DOHH2 (cell line): ENCODE measurements at regions not wholly inside any gene's neighbourhood (a gene's known extent, or its start where the extent isn't known, plus 50 kb on each side); places are given as distances from the start of the nearest gene placed in this dataset.
"Not testable (repeated sequence)": the region's sequence is repeated elsewhere in the genome, so short reads cannot be mapped to it uniquely, and the experiment has no call there.

Experiments used
- EZH2phosphoT487 ChIP-seq: fragments of 200-600 bp; sonication (generic); IDR thresholded peaks from 2 replicates; pipeline ENCODE4 v1.6.1; 2017; ENCODE audit warnings: borderline replicate concordance, mild to moderate bottlenecking, antibody characterized with exemption, low read length, moderate library complexity, mixed read lengths
- TF ChIP-seq, protein P1 (sequence below): fragments of 200-600 bp; sonication (generic); IDR thresholded peaks from one replicate; pipeline ENCODE4 v1.5.1; 2014; ENCODE audit warnings: antibody characterized with exemption, mild to moderate bottlenecking, low read depth, low read length; ENCODE audit not compliant: poor library complexity, severe bottlenecking

DNA sequence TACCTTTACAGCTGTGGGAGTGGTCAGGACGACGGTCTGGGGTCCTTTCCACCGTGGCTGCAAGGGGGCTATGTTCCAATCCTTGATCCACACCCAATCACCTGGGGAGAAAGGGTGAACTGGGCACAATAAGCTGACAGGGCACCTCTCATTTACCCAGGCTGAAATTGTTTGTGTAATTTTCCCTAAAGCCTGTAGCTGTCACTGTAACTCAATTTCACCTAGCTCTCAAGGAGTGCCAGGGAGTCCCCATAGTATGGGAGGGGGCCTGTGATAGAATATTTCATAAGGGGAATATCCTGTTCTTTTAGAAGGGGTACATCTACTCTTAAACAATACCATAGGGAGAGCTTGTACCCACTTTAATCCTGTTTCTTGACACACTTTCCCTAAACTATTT is 51.7 kb upstream of the COX7C start:
- TF ChIP-seq, protein P1, sequence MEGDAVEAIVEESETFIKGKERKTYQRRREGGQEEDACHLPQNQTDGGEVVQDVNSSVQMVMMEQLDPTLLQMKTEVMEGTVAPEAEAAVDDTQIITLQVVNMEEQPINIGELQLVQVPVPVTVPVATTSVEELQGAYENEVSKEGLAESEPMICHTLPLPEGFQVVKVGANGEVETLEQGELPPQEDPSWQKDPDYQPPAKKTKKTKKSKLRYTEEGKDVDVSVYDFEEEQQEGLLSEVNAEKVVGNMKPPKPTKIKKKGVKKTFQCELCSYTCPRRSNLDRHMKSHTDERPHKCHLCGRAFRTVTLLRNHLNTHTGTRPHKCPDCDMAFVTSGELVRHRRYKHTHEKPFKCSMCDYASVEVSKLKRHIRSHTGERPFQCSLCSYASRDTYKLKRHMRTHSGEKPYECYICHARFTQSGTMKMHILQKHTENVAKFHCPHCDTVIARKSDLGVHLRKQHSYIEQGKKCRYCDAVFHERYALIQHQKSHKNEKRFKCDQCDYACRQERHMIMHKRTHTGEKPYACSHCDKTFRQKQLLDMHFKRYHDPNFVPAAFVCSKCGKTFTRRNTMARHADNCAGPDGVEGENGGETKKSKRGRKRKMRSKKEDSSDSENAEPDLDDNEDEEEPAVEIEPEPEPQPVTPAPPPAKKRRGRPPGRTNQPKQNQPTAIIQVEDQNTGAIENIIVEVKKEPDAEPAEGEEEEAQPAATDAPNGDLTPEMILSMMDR, result not testable (repeated sequence)
- not testable (repeated sequence) for TF ChIP-seq EZH2phosphoT487
